ENCODE measurements at regions not wholly inside any gene's neighbourhood (a gene's known extent, or its start where the extent isn't known, plus 50 kb on each side); places are given as distances from the start of the nearest gene placed in this dataset.
"Not testable (repeated sequence)": the region's sequence is repeated elsewhere in the genome, so short reads cannot be mapped to it uniquely, and the experiment has no call there.

GRCh38 chr6:74451953-74452352 lies 753.9 kb downstream of the COL12A1 start:
- no peaks in the 10 kb centered on the region for H3K36me3 Mint-ChIP-seq (ENCODE audit: low read depth, unreplicated experiment)
- TF ChIP-seq, protein P1, sequence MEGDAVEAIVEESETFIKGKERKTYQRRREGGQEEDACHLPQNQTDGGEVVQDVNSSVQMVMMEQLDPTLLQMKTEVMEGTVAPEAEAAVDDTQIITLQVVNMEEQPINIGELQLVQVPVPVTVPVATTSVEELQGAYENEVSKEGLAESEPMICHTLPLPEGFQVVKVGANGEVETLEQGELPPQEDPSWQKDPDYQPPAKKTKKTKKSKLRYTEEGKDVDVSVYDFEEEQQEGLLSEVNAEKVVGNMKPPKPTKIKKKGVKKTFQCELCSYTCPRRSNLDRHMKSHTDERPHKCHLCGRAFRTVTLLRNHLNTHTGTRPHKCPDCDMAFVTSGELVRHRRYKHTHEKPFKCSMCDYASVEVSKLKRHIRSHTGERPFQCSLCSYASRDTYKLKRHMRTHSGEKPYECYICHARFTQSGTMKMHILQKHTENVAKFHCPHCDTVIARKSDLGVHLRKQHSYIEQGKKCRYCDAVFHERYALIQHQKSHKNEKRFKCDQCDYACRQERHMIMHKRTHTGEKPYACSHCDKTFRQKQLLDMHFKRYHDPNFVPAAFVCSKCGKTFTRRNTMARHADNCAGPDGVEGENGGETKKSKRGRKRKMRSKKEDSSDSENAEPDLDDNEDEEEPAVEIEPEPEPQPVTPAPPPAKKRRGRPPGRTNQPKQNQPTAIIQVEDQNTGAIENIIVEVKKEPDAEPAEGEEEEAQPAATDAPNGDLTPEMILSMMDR (IDR thresholded peaks at IDR 0.05; ENCODE audit: unreplicated experiment): no peak
- no peaks in the 10 kb centered on the region for H3K4me1 Mint-ChIP-seq (ENCODE audit: unreplicated experiment)
- no peak overlapping the region for H3K27ac Mint-ChIP-seq (ENCODE audit: unreplicated experiment)
- no peak for DNase-seq (ENCODE audit: low spot score)
- no peaks in the 10 kb centered on the region for H3K9me3 Mint-ChIP-seq (ENCODE audit: unreplicated experiment)
- H3K27me3 Mint-ChIP-seq (ENCODE audit: unreplicated experiment): no peaks in the 10 kb centered on the region
- H3K4me3 Mint-ChIP-seq (ENCODE audit: unreplicated experiment): no peak overlapping the region

GRCh38 chr6:74448850-74449249 lies 752.8 kb downstream of the CD109 start:
- no peaks in the 10 kb centered on the region for H3K36me3 Mint-ChIP-seq (ENCODE audit: low read depth, unreplicated experiment)
- DNase-seq (ENCODE audit: low spot score): no peak
- H3K4me3 Mint-ChIP-seq (ENCODE audit: unreplicated experiment): no peak overlapping the region
- no peak overlapping the region for H3K27ac Mint-ChIP-seq (ENCODE audit: unreplicated experiment)
- no peaks in the 10 kb centered on the region for H3K9me3 Mint-ChIP-seq (ENCODE audit: unreplicated experiment)
- TF ChIP-seq, protein P1 (IDR thresholded peaks at IDR 0.05; ENCODE audit: unreplicated experiment): no peak
- no peaks in the 10 kb centered on the region for H3K4me1 Mint-ChIP-seq (ENCODE audit: unreplicated experiment)
- no peaks in the 10 kb centered on the region for H3K27me3 Mint-ChIP-seq (ENCODE audit: unreplicated experiment)

- no peak overlapping the region for H3K4me3 Mint-ChIP-seq (ENCODE audit: unreplicated experiment)
- H3K27ac Mint-ChIP-seq (ENCODE audit: unreplicated experiment): no peak overlapping the region
- TF ChIP-seq, protein P1 (IDR thresholded peaks at IDR 0.05; ENCODE audit: unreplicated experiment): no peak
- no peaks in the 10 kb centered on the region for H3K4me1 Mint-ChIP-seq (ENCODE audit: unreplicated experiment)
- no peaks in the 10 kb centered on the region for H3K27me3 Mint-ChIP-seq (ENCODE audit: unreplicated experiment)
- H3K9me3 Mint-ChIP-seq (ENCODE audit: unreplicated experiment): no peaks in the 10 kb centered on the region
- no peak for DNase-seq (ENCODE audit: low spot score)
- no peaks in the 10 kb centered on the region for H3K36me3 Mint-ChIP-seq (ENCODE audit: low read depth, unreplicated experiment)
Measured at GRCh38 chr6:74447013-74447412, 751.0 kb downstream of the CD109 start.

DNA sequence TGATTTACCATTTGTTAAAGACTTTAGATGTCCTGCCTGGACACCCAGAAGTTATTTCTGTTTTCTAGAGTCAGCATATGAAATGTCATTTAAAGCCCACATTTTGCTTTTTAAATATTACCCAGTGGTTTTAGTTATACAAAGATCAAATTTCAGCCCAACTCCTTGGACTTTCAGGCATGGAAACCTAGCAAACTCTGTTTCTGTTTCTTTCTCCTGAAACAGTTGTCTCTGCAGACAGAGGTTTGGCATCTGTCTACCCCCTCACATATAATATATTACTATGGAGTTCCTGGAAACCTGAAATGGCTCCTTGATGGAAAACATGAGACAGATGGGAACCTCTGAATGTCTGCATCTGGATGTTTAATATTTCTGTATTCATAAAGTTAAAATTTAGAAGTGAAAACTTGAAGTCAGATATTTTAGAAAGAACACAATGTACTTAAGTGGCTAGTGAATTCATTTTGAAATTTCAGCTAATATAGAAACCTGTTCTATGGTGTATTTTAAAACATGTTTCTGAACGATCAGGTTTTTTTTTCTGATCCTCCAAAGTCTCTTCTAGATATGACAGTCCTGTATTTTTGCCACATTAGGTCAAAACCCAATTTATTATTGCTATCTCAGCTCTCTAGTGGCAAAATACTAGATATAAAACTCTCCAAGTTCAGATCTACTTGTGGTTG lies 743.3 kb downstream of the CD109 start:
- Mint-ChIP-seq H3K27ac (ENCODE audit: unreplicated experiment) (no peak overlapping the region), H3K9me3 (ENCODE audit: unreplicated experiment) (no peaks in the 10 kb centered on the region), H3K36me3 (ENCODE audit: low read depth, unreplicated experiment) (no peaks in the 10 kb centered on the region), H3K27me3 (ENCODE audit: unreplicated experiment) (no peaks in the 10 kb centered on the region), H3K4me1 (ENCODE audit: unreplicated experiment) (no peaks in the 10 kb centered on the region), H3K4me3 (ENCODE audit: unreplicated experiment) (no peak overlapping the region)
- DNase-seq (ENCODE audit: low spot score): no peak
- TF ChIP-seq, protein P1 (IDR thresholded peaks at IDR 0.05; ENCODE audit: unreplicated experiment): no peak

DNA sequence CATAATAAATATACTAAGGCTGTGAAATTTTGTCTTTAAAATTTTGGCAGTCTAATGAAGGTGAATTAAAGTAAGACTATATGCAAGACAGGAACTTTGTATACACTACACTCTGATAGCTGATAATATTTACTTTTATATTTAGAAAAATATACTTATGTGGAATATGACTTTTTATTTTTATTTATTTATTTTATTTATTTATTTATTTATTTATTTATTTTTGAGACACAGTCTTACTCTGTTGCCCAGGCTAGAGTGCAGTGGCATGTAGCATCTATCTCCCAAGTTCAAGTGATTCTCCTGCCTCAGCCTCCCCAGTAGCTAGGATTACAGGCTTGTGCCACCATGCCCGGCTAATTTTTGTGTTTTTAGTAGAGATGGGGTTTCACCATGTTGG lies 742.4 kb downstream of the CD109 start:
- not testable (repeated sequence) for H3K36me3 Mint-ChIP-seq (ENCODE audit: low read depth, unreplicated experiment); H3K27ac Mint-ChIP-seq (ENCODE audit: unreplicated experiment); H3K4me3 Mint-ChIP-seq (ENCODE audit: unreplicated experiment); H3K9me3 Mint-ChIP-seq (ENCODE audit: unreplicated experiment); H3K27me3 Mint-ChIP-seq (ENCODE audit: unreplicated experiment); DNase-seq (ENCODE audit: low spot score); H3K4me1 Mint-ChIP-seq (ENCODE audit: unreplicated experiment)

Measured in endothelial cell (in vitro differentiated cells).